SK-N-SH treated with all-trans-retinoic acid at 6 μM for 48 hours (cell line): ENCODE measurements at regions not wholly inside any gene's neighbourhood (a gene's known extent, or its start where the extent isn't known, plus 50 kb on each side); places are given as distances from the start of the nearest gene placed in this dataset.

ENCODE experiments used
- BACH2 ChIP-seq: fragments of 250-450 bp; sonication (Bioruptor Pico); IDR thresholded peaks from 2 replicates; pipeline ENCODE4 v1.9.0; 2021; ENCODE audit warnings: mild to moderate bottlenecking, borderline replicate concordance
- PPARA ChIP-seq: fragments of 250-450 bp; sonication (Bioruptor Pico); IDR thresholded peaks from 2 replicates; pipeline ENCODE4 v1.5.0; 2020; ENCODE audit warnings: mild to moderate bottlenecking, borderline replicate concordance
- RARB ChIP-seq: fragments of 250-450 bp; sonication (Bioruptor Pico); IDR thresholded peaks from 2 replicates; pipeline ENCODE4 v1.8.0; 2021; ENCODE audit warnings: mild to moderate bottlenecking, moderate library complexity
- ZC3H10 ChIP-seq: fragments of 250-450 bp; sonication (Bioruptor Pico); IDR thresholded peaks from 2 replicates; pipeline ENCODE4 v1.5.1; 2021; ENCODE audit warnings: mild to moderate bottlenecking, moderate library complexity
- ZFP3 ChIP-seq: fragments of 250-450 bp; sonication (Bioruptor Pico); IDR thresholded peaks from 2 replicates; pipeline ENCODE4 v1.5.0; 2020; ENCODE audit warnings: mild to moderate bottlenecking, moderate library complexity
- ZNF8 ChIP-seq: fragments of 450-650 bp; formaldehyde crosslinking; IDR thresholded peaks from 2 replicates; pipeline ENCODE4 v1.5.0; 2020; ENCODE audit warnings: mild to moderate bottlenecking, moderate library complexity
- TF ChIP-seq, protein P1 (sequence below): fragments of 250-450 bp; sonication (Bioruptor Pico); IDR thresholded peaks from 2 replicates; pipeline ENCODE4 v1.8.0; 2021; ENCODE audit warnings: low read depth, mild to moderate bottlenecking, moderate library complexity, borderline replicate concordance
- TF ChIP-seq, protein P2 (sequence below): fragments of 250-450 bp; sonication (Bioruptor Pico); IDR thresholded peaks from 2 replicates; pipeline ENCODE4 v1.5.1; 2021; ENCODE audit warnings: mild to moderate bottlenecking, moderate library complexity
- TF ChIP-seq, protein P3 (sequence below): fragments of 250-450 bp; sonication (Bioruptor Pico); IDR thresholded peaks from 2 replicates; pipeline ENCODE4 v1.8.0; 2020; ENCODE audit warnings: mild to moderate bottlenecking, moderate library complexity, borderline replicate concordance

DNA sequence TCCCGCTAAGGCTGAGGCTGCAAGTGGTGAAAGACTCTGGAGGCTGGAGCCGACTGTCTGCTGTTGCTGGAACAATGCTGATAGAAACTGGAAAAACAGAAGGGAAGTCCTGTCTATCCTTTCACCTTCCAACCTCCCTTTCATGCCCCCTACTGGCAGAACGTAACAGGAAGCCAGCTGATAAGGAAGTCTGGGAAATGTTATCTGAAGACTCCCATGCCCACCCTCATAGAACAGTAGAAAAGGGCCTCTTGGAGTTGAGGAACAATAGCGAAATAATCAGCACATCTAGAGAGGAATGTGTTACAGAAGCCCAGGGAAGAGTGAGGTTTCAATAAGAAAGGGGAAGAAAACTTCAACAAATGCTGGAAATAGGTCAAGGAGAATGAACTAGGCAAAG, 117.1 kb upstream of the DKK2 start:
- no peak for TF ChIP-seq ZC3H10 (CRISPR knock-in tag)
- no peak for TF ChIP-seq RARB (CRISPR knock-in tag)
- TF ChIP-seq, protein P1, sequence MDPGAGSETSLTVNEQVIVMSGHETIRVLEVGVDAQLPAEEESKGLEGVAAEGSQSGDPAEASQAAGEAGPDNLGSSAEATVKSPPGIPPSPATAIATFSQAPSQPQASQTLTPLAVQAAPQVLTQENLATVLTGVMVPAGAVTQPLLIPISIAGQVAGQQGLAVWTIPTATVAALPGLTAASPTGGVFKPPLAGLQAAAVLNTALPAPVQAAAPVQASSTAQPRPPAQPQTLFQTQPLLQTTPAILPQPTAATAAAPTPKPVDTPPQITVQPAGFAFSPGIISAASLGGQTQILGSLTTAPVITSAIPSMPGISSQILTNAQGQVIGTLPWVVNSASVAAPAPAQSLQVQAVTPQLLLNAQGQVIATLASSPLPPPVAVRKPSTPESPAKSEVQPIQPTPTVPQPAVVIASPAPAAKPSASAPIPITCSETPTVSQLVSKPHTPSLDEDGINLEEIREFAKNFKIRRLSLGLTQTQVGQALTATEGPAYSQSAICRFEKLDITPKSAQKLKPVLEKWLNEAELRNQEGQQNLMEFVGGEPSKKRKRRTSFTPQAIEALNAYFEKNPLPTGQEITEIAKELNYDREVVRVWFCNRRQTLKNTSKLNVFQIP, result no peak
- no peak for TF ChIP-seq BACH2 (CRISPR knock-in tag)
- TF ChIP-seq ZFP3 (CRISPR knock-in tag), result no peak
- TF ChIP-seq, protein P2, sequence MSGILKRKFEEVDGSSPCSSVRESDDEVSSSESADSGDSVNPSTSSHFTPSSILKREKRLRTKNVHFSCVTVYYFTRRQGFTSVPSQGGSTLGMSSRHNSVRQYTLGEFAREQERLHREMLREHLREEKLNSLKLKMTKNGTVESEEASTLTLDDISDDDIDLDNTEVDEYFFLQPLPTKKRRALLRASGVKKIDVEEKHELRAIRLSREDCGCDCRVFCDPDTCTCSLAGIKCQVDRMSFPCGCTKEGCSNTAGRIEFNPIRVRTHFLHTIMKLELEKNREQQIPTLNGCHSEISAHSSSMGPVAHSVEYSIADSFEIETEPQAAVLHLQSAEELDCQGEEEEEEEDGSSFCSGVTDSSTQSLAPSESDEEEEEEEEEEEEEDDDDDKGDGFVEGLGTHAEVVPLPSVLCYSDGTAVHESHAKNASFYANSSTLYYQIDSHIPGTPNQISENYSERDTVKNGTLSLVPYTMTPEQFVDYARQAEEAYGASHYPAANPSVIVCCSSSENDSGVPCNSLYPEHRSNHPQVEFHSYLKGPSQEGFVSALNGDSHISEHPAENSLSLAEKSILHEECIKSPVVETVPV (CRISPR knock-in tag), result no peak
- TF ChIP-seq ZNF8, result no peak
- TF ChIP-seq, protein P3, sequence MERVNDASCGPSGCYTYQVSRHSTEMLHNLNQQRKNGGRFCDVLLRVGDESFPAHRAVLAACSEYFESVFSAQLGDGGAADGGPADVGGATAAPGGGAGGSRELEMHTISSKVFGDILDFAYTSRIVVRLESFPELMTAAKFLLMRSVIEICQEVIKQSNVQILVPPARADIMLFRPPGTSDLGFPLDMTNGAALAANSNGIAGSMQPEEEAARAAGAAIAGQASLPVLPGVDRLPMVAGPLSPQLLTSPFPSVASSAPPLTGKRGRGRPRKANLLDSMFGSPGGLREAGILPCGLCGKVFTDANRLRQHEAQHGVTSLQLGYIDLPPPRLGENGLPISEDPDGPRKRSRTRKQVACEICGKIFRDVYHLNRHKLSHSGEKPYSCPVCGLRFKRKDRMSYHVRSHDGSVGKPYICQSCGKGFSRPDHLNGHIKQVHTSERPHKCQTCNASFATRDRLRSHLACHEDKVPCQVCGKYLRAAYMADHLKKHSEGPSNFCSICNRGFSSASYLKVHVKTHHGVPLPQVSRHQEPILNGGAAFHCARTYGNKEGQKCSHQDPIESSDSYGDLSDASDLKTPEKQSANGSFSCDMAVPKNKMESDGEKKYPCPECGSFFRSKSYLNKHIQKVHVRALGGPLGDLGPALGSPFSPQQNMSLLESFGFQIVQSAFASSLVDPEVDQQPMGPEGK (CRISPR knock-in tag), result no peak
- no peak for TF ChIP-seq PPARA (CRISPR knock-in tag)
